IMR-90 (cell line): ENCODE measurements at regions not wholly inside any gene's neighbourhood (a gene's known extent, or its start where the extent isn't known, plus 50 kb on each side); places are given as distances from the start of the nearest gene placed in this dataset.

ENCODE experiments used
- ATAC-seq: fragments of 200-7000 bp; cut with Tn5 transposase; 2 replicates; pipeline ENCODE4 v1.9.1; 2020; ENCODE audit warnings: low read depth, mild to moderate bottlenecking, moderate library complexity
- BruUV-seq: library from RNA; stranded (reverse); fragments of 400-500 nt; replicated peaks from 2 replicates; lab custom pipeline; 2021; lab: Mats Ljungman, UMichigan
- CTCF ChIA-PET: fragments of 300-600 bp; formaldehyde crosslinking; extraction: SDS; loops from one replicate; lab custom pipeline; 2021; ENCODE audit warnings: antibody characterized with exemption; lab: Yijun Ruan, JAX
- POLR2A ChIA-PET: fragments of 300-600 bp; sonication (Branson Sonifier 250); formaldehyde crosslinking; loops from one replicate; lab custom pipeline; 2022; ENCODE audit warnings: antibody characterized with exemption; ENCODE audit not compliant: unreplicated experiment; lab: Charles Lee
- DNase-seq: peaks from one replicate; pipeline ENCODE4 v3.0.0; 2013
- H2AFZ ChIP-seq: replicated peaks from 2 replicates; pipeline ENCODE3; 2013; ENCODE audit warnings: low read length, mild to moderate bottlenecking; ENCODE audit not compliant: poor library complexity
- H2AK5ac ChIP-seq: 2 replicates; pipeline ENCODE4 v1.6.1; 2013; ENCODE audit warnings: low read depth, low read length, inconsistent platforms
- H2AK9ac ChIP-seq: replicated peaks from 2 replicates; pipeline ENCODE3; 2013; ENCODE audit warnings: mild to moderate bottlenecking, low read depth, low read length, moderate library complexity; ENCODE audit not compliant: poor library complexity
- H2BK120ac ChIP-seq: 2 replicates; pipeline ENCODE4 v1.6.1; 2013; ENCODE audit warnings: low read depth, low read length, inconsistent platforms
- H2BK15ac ChIP-seq: 3 replicates; pipeline ENCODE4 v1.6.1; 2013; ENCODE audit warnings: low read depth, low read length, inconsistent platforms
- H2BK20ac ChIP-seq: 2 replicates; pipeline ENCODE4 v1.6.1; 2013; ENCODE audit warnings: low read depth, mild to moderate bottlenecking, inconsistent platforms, low read length, moderate library complexity
- H2BK5ac ChIP-seq: 2 replicates; pipeline ENCODE4 v1.6.1; 2013; ENCODE audit warnings: mild to moderate bottlenecking, low read depth, low read length, inconsistent platforms; ENCODE audit not compliant: poor library complexity, severe bottlenecking
- H3K14ac ChIP-seq: replicated peaks from 2 replicates; pipeline ENCODE4 v1.6.1; 2013; ENCODE audit warnings: low read depth, low read length, inconsistent platforms
- H3K18ac ChIP-seq: 2 replicates; pipeline ENCODE4 v1.6.1; 2013; ENCODE audit warnings: low read depth, low read length, control low read depth
- H3K23ac ChIP-seq: 2 replicates; pipeline ENCODE4 v1.6.1; 2013; ENCODE audit warnings: low read depth, low read length, inconsistent platforms
- H3K27ac ChIP-seq: 2 replicates; pipeline ENCODE4 v1.5.1; 2013; ENCODE audit warnings: mild to moderate bottlenecking, control low read depth, low read length; ENCODE audit not compliant: insufficient read depth
- H3K27me3 ChIP-seq: 2 replicates; pipeline ENCODE4 v1.6.1; 2013; ENCODE audit warnings: low read length; ENCODE audit not compliant: control insufficient read depth, insufficient read depth
- H3K36me3 ChIP-seq: 2 replicates; pipeline ENCODE4 v1.6.1; 2013; ENCODE audit warnings: low read length, mixed read lengths; ENCODE audit not compliant: control insufficient read depth, insufficient read depth
- H3K4ac ChIP-seq: 2 replicates; pipeline ENCODE4 v1.6.1; 2013; ENCODE audit warnings: low read depth, low read length, inconsistent platforms
- H3K4me1 ChIP-seq: 2 replicates; pipeline ENCODE4 v1.6.1; 2013; ENCODE audit warnings: low read length, mixed read lengths; ENCODE audit not compliant: control insufficient read depth, insufficient read depth
- H3K4me2 ChIP-seq: 2 replicates; pipeline ENCODE4 v1.6.1; 2013; ENCODE audit warnings: low read depth, mild to moderate bottlenecking, control low read depth, low read length, moderate library complexity
- H3K4me3 ChIP-seq: 2 replicates; pipeline ENCODE4 v1.5.1; 2013; ENCODE audit warnings: low read depth, mild to moderate bottlenecking, control low read depth, low read length, moderate library complexity; ENCODE audit not compliant: insufficient read depth
- H3K56ac ChIP-seq: 2 replicates; pipeline ENCODE4 v1.6.1; 2013; ENCODE audit warnings: low read length, inconsistent platforms; ENCODE audit not compliant: insufficient read depth; ENCODE audit errors: extremely low read depth
- H3K79me1 ChIP-seq, 2 experiments: 2 replicates each; pipeline ENCODE4 v1.6.1; 2013; ENCODE audit warnings: low read length in 2 of 2, inconsistent platforms in 1 of 2, low read depth in 1 of 2
- H3K9ac ChIP-seq: 2 replicates; pipeline ENCODE4 v1.6.1; 2013; ENCODE audit warnings: low read depth, low read length, control low read depth
- H3K9me1 ChIP-seq: 2 replicates; pipeline ENCODE4 v1.6.1; 2013; ENCODE audit warnings: low read length, inconsistent platforms; ENCODE audit not compliant: insufficient read depth
- H3K9me3 ChIP-seq: 2 replicates; pipeline ENCODE4 v1.6.1; 2013; ENCODE audit warnings: low read length; ENCODE audit not compliant: control insufficient read depth, insufficient read depth
- H4K20me1 ChIP-seq: 2 replicates; pipeline ENCODE4 v1.6.1; 2013; ENCODE audit warnings: low read length, inconsistent platforms; ENCODE audit not compliant: insufficient read depth
- H4K5ac ChIP-seq: 2 replicates; pipeline ENCODE4 v1.6.1; 2013; ENCODE audit warnings: mild to moderate bottlenecking, low read depth, low read length, control low read depth
- H4K8ac ChIP-seq, 2 experiments: 2 replicates each; pipeline ENCODE4 v1.6.1; 2013; ENCODE audit warnings: low read depth in 2 of 2, low read length in 2 of 2, control low read depth in 1 of 2, inconsistent platforms in 1 of 2
- H4K91ac ChIP-seq: 2 replicates; pipeline ENCODE4 v1.6.1; 2013; ENCODE audit warnings: low read depth, low read length, inconsistent platforms; ENCODE audit not compliant: insufficient read depth
- CEBPB ChIP-seq: IDR thresholded peaks from 2 replicates; pipeline ENCODE4 v1.6.1; 2012; ENCODE audit warnings: low read depth, low read length, improper control_type of control experiment
- FOS ChIP-seq: fragments of 150-350 bp; IDR thresholded peaks from 2 replicates; pipeline ENCODE4 v1.6.1; 2016; ENCODE audit warnings: low read depth, low read length
- MAFK ChIP-seq: IDR thresholded peaks from 2 replicates; pipeline ENCODE4 v1.6.1; 2012; ENCODE audit warnings: low read depth, low read length, improper control_type of control experiment
- NFE2L2 ChIP-seq: fragments of 150-350 bp; IDR thresholded peaks from 2 replicates; pipeline ENCODE4 v1.6.1; 2016; ENCODE audit warnings: low read depth, mild to moderate bottlenecking, low read length
- RCOR1 ChIP-seq: IDR thresholded peaks from 2 replicates; pipeline ENCODE4 v1.6.1; 2012; ENCODE audit warnings: mild to moderate bottlenecking, low read length, improper control_type of control experiment; ENCODE audit not compliant: insufficient replicate concordance
- RFX5 ChIP-seq: IDR thresholded peaks from 2 replicates; pipeline ENCODE4 v1.8.0; 2012; ENCODE audit warnings: low read depth, mild to moderate bottlenecking, low read length, moderate library complexity
- SMC3 ChIP-seq: fragments of 150-350 bp; IDR thresholded peaks from 2 replicates; pipeline ENCODE4 v1.6.1; 2016; ENCODE audit warnings: low read depth, mild to moderate bottlenecking, antibody characterized with exemption, low read length, moderate library complexity
- WGBS, 2 experiments: methylation state at CpG; one replicate each; pipeline versions ENCODE4 v1.1.5 to v1.1.7; 2013; ENCODE audit warnings: missing lambda C conversion rate in 2 of 2; ENCODE audit not compliant: insufficient read length in 1 of 2; ENCODE audit errors: extremely low coverage in 2 of 2; 5-methylcytosine and 5-hydroxymethylcytosine counted together
- dilution Hi-C: fragments of 300-500 bp; cut with HindIII; formaldehyde crosslinking; loops from one replicate; pipeline ENCODE4 v1.14.3; 2018; ENCODE audit warnings: low sequenced_read_pairs; ENCODE audit not compliant: unreplicated experiment
- in situ Hi-C: fragments of 300-500 bp; cut with MboI; formaldehyde crosslinking; loops from 3 replicates; pipeline ENCODE4 v1.14.3; 2019; ENCODE audit warnings: low sequenced_read_pairs, inconsistent platforms, mixed read lengths
- intact Hi-C: fragments of 100-400 bp; cut with micrococcal nuclease; formaldehyde crosslinking; loops from 2 replicates; pipeline ENCODE4 v1.10.0; 2022

- no peaks in the 10 kb centered on the region for H3K9me1 ChIP-seq
- no peak overlapping the region for H3K18ac ChIP-seq
- no peaks in the 10 kb centered on the region for H3K79me1 ChIP-seq
- H3K36me3 ChIP-seq: no peaks in the 10 kb centered on the region
- no peak for TF ChIP-seq SMC3
- TF ChIP-seq FOS: no peak
- TF ChIP-seq RFX5: no peak
- TF ChIP-seq RCOR1: no peak
- TF ChIP-seq MAFK: no peak
- no peak for TF ChIP-seq CEBPB
- no peak for TF ChIP-seq NFE2L2
- CTCF ChIA-PET: no interaction called here
- no peak overlapping the region for H3K4me3 ChIP-seq
- no peak overlapping the region for H2BK5ac ChIP-seq
- H3K27me3 ChIP-seq: peaks cover 1% of the 10 kb centered on the region; the same call in 1 of the 2 replicates
- H4K91ac ChIP-seq: no peak overlapping the region
- no peak overlapping the region for H3K9ac ChIP-seq
- H4K20me1 ChIP-seq: no peaks in the 10 kb centered on the region
- no peak overlapping the region for H4K5ac ChIP-seq
- H3K4me2 ChIP-seq: no peak overlapping the region
- H3K4ac ChIP-seq: no peak overlapping the region
- no peak overlapping the region for H3K56ac ChIP-seq
- ATAC-seq: no peak
- no peak overlapping the region for H2AK9ac ChIP-seq
- H3K9me3 ChIP-seq: no peaks in the 10 kb centered on the region
- no TSS peak for BruUV-seq
- H3K14ac ChIP-seq: no peak overlapping the region
- in situ Hi-C loops (no loop called here), dilution Hi-C loops (no loop called here), intact Hi-C loops (no loop called here)
- H2AK5ac ChIP-seq: no peak overlapping the region
- H3K23ac ChIP-seq: no peak overlapping the region
- DNase-seq: no peak
- no peak overlapping the region for H4K8ac ChIP-seq
- H3K4me1 ChIP-seq: no peaks in the 10 kb centered on the region
- H2BK15ac ChIP-seq: no peak overlapping the region
- no peak overlapping the region for H2BK20ac ChIP-seq
- POLR2A ChIA-PET: no interaction called here
- H3K27ac ChIP-seq: no peak overlapping the region
- WGBS, 2 experiments: no CpG with 5 or more reads among the region's 2 CpGs
- no peak overlapping the region for H2AFZ ChIP-seq
- no peak overlapping the region for H2BK120ac ChIP-seq
These were observed 64.2 kb upstream of the SYTL5 start for GRCh38 chrX:37942170-37942569.
